ENCODE measurements at regions not wholly inside any gene's neighbourhood (a gene's known extent, or its start where the extent isn't known, plus 50 kb on each side); places are given as distances from the start of the nearest gene placed in this dataset.

GRCh38 chr18:44630118-44630517 is 50.6 kb upstream of the SETBP1 start:
- TF ChIP-seq CTCF (IDR thresholded peaks at IDR 0.05) (no peak), POLR2A (IDR thresholded peaks at IDR 0.05) (no peak), POLR2AphosphoS5 (IDR thresholded peaks at IDR 0.05) (no peak), EP300 (IDR thresholded peaks at IDR 0.05) (no peak)
